Activated CD4-positive, CD25-positive, alpha-beta regulatory T cell treated with anti-CD3 and anti-CD28 coated beads, Interleukin-2, amount 50 U/mL, for 24 hours (primary cell): ENCODE measurements at regions not wholly inside any gene's neighbourhood (a gene's known extent, or its start where the extent isn't known, plus 50 kb on each side); places are given as distances from the start of the nearest gene placed in this dataset.
"Not testable (repeated sequence)": the region's sequence is repeated elsewhere in the genome, so short reads cannot be mapped to it uniquely, and the experiment has no call there.

Experiments
- ATAC-seq, 2 donors: fragments of 150-1000 bp; cut with Tn5 transposase; one replicate each; pipeline ENCODE4 v1.10.0; 2021; ENCODE audit warnings: mild to moderate bottlenecking in 1 of 2, moderate library complexity in 1 of 2

DNA sequence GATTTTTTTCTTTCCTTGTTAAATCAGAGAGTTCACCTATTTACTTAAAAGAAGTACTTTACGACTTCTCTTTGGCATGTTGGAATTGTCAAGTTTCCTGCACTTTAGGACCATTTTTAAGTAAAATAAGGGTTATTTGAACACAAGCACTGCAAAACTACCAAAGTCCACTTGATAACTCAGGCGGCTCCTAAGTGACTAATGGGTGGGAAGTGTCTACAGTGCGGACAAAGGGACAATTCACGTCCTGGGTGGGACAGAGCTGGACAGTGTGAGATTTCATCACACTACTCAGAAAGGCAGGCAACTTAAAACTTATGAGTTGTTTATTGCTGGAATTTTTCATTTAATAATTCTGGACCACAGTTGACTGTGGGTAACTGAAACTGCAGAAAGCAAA is 590.2 kb upstream of the UBE2E2 start:
- ATAC-seq, result no peak

DNA sequence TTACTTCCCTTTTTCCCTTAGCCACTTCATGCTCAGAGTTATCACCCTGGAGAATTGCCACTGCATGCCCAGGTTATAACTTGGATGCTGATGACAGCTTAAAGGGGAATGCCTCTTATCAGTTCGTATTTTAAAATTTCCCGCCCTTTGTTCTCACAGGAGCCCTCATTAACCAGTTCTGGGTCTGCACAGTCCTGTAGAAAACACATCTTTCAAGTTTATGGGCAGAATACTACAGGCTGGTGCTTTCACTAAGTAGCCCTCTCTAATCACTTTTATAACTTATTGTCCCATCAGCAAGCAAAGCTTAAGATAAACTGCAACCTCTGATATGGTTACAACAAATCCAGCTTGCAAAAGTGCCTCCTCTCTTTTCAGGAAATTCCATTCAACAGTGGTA is 587.3 kb upstream of the UBE2E2 start:
- ATAC-seq, result no peak

DNA sequence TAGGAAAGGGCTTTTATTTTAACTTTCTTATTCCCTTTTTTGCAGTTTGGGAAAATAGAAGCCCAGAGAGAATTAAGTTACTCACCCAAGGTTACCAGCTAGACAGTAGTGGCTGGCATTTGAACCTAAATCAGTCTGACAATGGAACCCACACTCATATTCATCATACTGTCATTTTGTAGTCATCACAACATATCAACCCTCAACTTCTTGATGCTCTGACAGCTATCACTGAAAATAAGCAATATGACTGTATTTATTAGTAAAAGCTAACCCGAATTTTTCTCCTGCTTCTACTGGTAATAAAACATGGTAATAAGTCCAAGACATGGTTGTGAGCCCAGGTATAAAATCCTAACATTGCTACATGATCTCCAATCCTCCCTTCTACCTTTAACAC is 585.8 kb upstream of the UBE2E2 start:
- no peak for ATAC-seq

DNA sequence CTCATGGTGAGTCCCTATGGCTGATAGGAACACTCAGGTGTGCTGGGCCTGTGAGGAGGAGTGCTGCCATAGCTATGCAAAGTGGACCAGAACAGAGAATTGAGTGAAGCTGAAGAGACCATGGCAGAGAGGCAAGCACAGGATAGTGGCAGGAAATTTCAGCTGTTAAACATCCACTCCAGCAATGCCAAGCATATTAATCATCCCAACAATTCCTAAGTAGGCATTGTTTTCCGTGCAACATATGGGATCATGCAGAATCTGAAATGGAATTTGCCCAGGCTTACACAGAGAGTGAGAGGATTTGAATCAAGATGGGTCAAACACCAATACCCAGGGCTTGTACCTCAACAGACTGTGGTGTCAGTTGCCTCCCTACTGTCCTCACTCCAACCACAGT is 582.6 kb upstream of the UBE2E2 start:
- no peak for ATAC-seq

DNA sequence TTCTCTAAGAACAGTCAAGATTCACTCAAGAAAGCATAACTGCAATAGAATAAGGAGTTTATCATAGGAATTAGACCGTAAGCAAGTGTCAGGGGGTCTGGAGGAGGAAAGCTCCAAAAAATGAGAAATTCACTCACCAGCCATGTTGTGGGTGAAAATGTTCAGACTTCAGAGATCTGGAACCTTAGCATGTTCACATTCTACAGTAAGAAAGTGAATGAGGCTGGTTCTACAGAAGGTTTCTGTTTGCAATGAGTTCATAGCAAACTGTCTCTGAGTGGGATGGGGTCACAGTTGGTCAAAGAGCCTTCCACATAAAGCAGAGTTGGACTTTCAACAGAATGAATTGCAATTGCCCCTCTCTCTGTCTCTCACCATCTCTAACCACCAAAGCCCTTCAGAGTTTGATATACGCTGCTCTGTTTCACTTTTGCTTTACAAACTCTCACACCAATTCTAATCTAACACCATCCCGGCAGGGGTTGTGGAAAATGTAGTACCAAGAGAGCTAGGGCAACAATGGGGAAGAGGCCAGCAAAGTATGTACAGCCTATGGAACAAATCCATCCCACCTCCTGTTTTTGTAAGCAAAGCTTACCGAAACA is 581.8 kb upstream of the UBE2E2 start:
- ATAC-seq, result no peak

DNA sequence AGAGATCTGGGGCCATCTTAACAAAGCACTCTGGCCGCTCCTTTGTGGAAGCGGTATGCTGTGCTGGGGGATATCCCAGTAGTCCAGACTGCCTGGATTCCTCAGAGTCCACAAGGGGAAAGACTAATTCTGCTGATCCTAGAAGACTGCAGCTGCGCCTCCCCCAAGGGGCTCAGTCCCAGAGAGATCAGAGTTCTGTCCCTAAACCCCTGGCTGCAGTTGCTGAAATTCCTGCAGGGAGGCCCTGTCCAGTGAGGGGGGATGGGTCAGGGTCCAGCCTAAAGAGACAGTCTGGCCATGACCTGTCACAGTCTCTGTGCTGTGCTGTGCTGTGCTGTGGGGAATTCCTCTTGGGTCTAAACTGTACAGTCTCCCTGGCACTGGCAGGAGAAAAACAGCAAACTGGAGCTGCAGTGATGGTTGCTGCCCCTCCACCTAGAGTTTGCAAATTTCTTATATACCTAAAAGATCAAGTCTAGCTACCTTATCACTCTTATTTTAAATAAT is 575.1 kb upstream of the UBE2E2 start:
- ATAC-seq, result no peak

DNA sequence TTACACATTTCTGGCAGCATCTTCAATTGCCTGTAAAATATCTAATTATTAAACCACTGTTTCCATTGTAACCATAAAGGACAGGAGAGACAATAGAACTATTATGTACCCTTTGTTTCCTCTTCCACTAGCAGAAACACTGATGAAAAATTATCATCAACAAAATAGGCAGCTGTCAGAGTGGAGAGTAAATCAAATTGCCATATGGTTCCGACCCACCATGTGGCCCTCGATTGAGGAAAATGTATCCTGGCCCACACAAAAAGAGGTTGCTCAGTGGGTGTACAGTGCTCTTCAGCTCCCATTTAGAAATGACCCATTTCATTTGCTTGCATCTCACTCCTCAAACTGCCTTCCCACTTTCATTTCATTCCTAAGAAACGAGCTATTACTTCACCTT is 570.6 kb upstream of the UBE2E2 start:
- ATAC-seq, result no peak

DNA sequence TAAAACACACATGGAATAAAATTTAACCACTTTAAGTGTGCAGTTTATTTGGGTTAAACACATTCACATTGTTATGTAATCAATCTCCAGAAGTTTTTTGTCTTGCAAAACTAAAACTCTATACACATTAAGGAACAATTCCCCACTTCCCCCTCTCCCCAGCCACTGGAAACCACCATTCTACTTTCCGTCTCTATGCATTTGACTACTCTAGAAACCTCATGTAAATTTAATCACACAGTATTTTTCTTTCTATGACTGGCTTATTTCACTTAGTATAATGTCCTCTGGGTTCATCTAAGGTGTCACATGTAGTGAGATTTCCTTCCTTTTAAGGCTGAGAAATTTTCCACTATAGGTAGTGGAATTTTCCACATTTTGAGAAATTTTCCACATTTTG is 568.7 kb upstream of the UBE2E2 start:
- no peak for ATAC-seq

DNA sequence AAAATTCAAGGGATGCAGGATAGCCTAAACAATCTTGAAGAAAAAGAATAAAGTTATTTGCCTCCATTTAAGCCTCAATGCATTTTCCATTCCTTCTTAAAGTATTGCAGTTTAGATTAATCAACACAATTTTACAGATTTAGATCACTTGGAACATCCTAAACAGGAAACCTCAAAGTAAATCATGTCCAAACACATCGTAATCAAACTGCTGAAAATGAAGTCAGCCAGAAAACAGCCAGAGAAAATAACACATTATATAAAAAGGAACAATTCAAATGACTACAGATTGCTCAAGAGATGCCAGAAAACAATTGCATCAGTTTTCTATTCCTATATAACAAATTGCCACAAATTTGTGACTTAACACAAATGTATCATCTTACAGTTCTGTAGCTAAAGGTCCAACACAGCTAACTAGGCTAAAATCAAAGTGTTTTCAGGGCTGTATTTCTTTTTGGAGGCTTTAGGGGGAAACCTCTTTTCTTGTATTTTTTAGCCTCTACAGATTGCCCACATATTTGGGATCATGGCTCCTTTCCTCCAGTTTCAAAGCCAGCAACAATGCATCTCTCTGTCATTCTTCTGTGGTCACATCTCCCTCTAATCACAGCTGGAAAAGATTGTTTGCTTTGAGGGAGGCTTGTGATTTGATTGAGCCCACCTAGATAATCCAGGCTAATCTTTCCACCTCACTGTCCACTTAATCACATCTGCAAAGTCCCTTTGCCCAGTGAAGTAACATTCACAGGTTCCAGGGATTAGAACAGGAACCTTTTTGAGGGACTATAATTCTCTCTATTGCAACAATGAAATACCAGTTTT is 543.3 kb upstream of the UBE2E2 start:
- no peak for ATAC-seq

DNA sequence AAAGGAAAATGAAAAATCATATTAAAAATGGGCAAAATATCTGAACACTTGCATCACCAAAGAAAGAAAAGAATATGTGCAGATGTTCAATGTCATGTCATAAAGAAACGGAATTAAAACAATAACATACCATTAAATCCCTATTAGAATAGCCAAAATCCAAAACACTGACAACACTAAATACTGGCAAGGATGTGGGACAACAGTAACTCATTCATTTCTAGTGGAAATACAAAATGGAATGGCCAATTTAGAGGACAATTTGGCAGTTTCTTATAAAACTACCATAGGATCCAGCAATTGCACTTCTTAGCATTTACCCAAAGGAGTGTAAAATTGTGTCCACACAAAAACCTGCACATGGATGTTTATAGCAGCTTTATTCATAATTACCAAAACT is 542.5 kb upstream of the UBE2E2 start:
- no peak for ATAC-seq

- no peak for ATAC-seq
Observed at GRCh38 chr3:22661121-22661700, 541.9 kb upstream of the UBE2E2 start.

GRCh38 chr3:22665528-22665927 is 537.6 kb upstream of the UBE2E2 start:
- ATAC-seq, result no peak

DNA sequence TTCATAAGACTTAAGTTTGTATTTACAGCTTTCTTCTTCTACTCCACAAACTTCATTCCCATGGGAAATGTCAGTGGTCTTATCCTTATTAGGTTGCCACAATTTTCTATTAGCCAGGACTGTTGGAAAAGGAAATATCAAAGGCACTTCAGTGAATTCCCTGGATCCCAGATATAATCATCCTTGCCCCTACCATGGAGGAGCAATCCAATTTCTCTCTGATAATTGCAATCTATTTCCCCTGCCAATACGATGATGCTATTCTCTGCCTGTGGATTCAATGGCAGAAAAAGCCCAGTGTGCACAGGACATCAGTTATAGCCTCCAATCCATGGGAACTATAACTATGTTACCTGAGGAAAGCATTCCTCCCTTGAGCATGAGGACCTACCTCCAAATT is 536.4 kb upstream of the UBE2E2 start:
- ATAC-seq, result no peak

DNA sequence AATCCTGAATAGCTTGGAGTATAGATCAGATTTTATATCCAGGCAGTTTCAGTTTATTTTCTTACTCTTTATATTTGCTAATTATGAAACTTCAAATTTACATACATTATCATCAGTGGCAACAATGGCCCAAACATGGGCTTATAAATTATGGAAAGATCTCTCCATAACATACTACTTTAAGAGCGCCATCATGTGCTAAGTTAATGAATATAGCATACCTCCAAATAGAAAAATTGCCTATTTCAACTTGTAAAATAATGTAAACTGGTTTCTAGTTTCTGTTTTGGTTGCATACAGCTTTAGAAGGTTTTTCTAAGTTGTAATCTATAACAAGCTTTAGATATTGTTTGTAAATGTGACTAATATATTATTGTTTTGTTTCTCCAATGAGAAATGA is 531.3 kb upstream of the UBE2E2 start:
- no peak for ATAC-seq

- no peak for ATAC-seq
Observed at GRCh38 chr3:22684739-22685138, 518.4 kb upstream of the UBE2E2 start.

- ATAC-seq, result no peak
Observed at GRCh38 chr3:22685597-22685996, 517.5 kb upstream of the UBE2E2 start.

DNA sequence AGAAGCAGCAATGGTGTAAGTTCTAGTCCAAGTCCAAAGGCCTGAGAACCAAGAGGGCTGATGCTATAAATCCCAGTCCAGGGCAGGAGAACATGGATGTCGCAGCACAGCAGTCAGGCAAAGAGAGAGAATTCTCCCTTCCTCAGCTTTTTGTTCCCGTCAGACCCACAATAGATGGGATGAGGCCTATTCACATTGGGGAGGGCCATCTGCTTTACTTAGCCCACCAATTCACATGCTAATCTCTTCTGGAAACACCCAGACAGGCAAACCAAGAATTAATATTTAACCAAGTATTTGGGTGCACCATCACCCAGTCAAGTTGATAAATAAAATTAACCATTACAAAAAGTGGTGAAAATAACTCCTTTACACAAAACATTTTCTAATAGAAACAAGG is 511.7 kb upstream of the UBE2E2 start:
- no peak for ATAC-seq

GRCh38 chr3:22691856-22692628 is 511.1 kb upstream of the UBE2E2 start:
- ATAC-seq, result no peak

GRCh38 chr3:22700876-22701275 is 502.3 kb upstream of the UBE2E2 start:
- no peak for ATAC-seq

- no peak for ATAC-seq
Observed at GRCh38 chr3:22704166-22704565, 499.0 kb upstream of the UBE2E2 start.

GRCh38 chr3:22704571-22705354 is 498.4 kb upstream of the UBE2E2 start:
- ATAC-seq, result no peak

GRCh38 chr3:22706922-22707321 is 496.2 kb upstream of the UBE2E2 start:
- ATAC-seq, result not testable (repeated sequence)
